GM21737 (cell line): ENCODE measurements at regions not wholly inside any gene's neighbourhood (a gene's known extent, or its start where the extent isn't known, plus 50 kb on each side); places are given as distances from the start of the nearest gene placed in this dataset.

Experiments
- ATAC-seq: cut with Tn5 transposase; IDR thresholded peaks from one replicate; pipeline ENCODE4 v1.9.1; 2021; ENCODE audit warnings: mild to moderate bottlenecking, moderate library complexity; ENCODE audit not compliant: unreplicated experiment

GRCh38 chr2:15834381-15835031, 105.8 kb upstream of the MYCN start:
- no peak for ATAC-seq

DNA sequence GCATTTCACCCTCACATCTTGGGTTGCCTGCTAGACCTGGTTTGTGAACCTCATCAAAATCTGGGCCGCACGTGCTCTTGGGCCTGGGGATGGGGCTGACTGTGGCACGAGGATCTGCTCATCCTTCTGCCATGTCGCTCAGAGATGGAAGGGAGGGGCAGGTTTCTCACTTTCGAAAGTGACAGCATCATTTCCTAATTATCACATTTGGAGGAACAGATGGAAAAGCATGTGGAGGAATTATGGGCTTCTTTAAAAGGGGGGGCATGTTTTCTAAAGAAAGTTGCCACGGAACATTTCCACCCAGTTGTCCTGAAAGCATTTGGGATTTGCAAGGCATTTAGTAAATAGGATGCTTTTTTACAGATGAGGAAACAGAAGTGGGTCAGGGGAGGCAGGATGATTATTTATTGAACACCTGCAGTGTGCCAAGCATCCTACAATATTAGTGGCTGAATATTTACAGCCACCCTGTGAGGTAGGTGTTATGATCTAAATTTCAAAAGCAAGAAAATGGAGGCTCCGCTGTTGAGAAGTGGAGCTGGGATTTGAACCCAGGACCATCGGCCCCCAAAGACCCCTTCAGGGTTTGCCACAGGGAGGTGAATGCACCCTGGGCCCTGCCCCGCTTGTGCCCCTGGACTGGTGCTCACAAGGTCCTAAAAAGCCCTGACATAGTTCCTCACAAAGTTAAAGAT, 104.2 kb upstream of the MYCN start:
- no peak for ATAC-seq

- no peak for ATAC-seq
These were observed 103.4 kb upstream of the MYCN start for GRCh38 chr2:15836689-15837610.

DNA sequence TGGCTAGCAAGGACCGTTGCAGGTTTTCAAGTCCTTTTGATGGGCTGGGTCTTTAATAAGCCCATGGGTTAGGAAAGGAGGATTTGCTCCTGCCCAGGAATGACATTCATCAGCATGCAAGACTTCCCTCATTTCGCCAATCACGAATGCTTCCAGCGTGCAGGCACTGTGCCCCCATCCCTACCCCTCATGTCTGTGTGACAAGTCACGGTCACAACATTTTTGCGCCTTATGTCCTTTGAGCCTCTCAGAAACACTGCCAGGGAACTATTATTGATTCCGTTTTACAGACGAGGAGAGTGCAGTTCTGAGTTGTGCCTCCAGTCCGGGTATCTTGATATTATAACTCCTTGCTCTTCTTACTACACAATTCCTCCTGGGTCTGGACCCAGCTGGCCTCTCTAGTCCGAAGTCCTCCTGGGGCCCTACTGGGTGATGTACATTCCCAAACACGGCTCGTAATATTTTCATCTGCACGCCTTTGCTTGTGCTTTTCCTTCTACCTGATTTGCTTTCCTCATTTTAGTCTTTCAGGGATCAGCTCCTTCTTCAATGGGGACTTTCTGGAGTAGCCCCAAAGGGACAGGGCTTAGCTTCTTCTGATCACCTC, 101.8 kb upstream of the MYCN start:
- no peak for ATAC-seq

- ATAC-seq, result no peak
These were observed 100.8 kb upstream of the MYCN start for GRCh38 chr2:15839426-15840124.

GRCh38 chr2:15840148-15840547, 100.2 kb upstream of the MYCN start:
- no peak for ATAC-seq

DNA sequence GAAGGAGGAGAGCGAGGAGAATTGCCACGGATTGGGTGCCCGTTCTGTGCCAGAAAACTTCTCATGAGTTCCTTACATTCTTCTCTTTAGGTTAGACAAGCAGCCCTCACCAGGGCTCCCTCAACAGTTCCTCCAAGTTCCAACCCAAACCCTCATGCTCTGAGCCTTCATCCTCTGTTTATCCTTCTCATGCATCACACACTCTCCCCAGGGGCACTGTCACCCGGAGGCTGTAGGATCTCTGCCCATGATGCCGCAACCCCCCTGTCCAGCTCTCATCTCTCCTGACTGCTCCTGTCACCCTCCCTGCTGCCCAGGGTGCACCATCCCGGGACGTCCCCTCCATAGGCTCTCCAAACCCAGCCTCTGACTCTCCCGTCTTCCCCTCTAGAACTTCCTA, 99.4 kb upstream of the MYCN start:
- ATAC-seq, result no peak

DNA sequence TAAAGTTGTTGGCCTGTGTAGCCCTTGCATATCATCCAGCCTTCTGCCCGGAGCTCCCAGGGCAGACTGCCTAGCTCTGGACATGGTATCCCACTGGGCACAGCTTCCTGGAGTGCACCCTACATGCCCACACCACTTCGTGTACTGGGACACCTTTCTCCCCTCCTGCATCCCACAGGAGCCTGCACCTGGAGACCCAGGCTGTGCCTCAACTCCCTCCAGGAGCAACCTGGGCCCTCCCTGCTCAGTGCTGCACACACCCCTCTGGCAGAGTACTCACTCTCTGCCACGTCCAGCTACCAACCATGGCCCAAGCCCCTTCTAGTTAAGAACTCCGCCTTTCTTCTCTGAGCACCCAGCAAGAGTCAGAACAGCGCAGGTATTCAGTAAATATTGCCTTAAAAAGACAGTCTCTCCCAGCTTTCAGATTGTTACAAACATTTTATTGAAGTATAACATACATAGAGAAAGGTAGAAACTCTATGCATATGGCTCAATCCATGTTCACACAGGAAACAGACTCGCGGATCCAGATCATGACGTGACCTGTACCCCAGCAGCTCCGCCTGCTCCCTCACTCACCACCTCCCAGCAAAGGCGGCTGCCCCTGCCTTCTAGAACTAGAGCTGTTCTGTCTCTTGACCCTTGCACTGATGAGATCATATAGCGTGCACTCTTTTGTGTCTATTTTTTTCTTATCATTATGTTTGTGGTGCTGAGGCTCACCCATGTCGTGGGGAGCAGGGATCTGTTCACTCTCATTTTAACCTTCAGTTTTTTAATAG, 98.4 kb upstream of the MYCN start:
- no peak for ATAC-seq

GRCh38 chr2:15842758-15843666, 97.3 kb upstream of the MYCN start:
- ATAC-seq, result no peak

DNA sequence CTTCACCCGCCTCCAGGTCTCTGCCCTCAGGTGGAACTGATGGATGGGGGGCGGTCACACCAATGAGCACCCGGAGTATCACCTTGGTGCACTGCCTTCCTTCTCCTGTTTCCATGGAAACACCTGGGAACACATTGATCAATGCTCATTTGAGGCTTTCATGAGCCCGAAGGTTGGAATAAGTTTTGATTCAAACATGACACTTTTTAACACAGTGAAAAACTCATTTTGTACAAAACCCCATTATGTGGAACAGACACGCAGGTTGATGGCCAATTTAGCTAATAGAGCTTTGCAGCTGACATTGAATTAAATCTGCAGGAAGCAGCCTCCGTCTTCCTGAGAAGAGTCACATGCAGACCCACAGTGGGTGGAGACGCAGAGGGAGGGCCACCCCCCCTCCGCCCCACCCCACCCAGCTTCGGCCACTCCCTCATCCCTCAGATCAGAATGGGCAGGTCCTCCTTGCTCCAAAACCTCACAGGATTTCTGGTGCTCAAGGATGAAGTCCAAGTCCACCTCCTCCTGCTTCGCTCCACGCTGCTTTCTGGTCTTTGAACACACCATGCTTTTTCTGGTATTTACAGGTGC, 96.0 kb upstream of the MYCN start:
- ATAC-seq, result no peak

DNA sequence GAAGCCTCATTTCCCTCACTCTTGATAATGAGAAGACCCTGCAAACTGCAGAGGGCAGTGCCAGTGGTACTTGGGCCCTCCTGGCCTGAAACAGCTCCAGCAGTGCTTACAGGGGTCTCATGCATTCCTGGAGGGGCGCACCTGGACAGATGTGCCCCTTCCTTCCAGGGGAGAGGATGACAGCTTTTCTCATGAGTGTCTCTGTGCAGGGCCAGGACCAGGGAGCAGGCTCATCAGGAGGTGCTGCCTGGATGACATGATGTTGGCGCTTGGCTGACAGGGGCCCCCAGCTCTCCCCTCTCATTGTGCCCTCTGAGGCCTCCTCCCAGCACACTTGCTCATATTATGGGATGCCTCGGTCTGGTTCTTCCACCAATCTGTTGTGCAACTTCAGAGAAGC, 95.1 kb upstream of the MYCN start:
- ATAC-seq, result no peak

GRCh38 chr2:15845737-15846405, 94.5 kb upstream of the MYCN start:
- ATAC-seq, result no peak

DNA sequence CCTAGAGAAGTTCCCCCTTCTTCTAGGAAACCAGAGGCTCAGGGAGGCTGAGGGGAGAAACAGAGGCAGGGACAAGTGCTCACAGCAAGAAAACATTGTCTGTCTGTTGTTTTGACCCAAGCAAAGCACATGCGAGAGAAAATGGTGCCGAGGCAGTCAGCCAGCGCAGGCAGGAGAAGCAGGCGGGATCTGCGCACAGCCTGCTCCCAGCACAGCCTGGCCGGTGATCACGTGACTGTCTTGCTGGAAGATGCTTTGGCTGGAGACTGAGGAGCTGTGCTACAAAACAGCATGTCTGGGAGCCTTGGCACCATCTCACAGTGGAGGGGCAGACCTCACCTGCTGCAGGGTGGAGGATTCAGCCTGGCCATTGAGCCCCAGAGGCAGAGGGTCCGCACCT, 93.7 kb upstream of the MYCN start:
- ATAC-seq, result no peak

GRCh38 chr2:15850534-15850933, 89.8 kb upstream of the MYCN start:
- ATAC-seq, result no peak

- ATAC-seq, result no peak
These were observed 89.2 kb upstream of the MYCN start for GRCh38 chr2:15851076-15851693.

GRCh38 chr2:15852811-15853210, 87.5 kb upstream of the MYCN start:
- ATAC-seq, result no peak

DNA sequence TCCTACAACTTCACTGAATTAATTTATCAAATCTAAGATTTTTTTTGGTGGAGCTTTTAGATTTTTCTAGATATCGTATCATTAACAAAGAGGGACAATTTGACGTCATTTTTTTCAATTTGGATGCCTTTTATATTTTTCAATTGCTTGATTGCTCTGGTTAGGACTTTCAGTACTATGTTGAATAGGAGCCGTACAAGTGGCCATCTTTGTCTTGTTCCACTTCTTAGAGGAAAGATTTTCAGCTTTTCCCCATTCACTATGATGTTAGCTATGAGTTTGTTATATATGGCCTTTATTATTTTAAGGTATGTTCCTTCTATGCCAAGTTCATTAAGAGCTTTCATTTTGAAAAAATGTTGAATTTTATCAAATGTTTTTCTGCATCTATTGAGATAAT, 86.4 kb upstream of the MYCN start:
- ATAC-seq, result no peak
